Activated CD4-positive, alpha-beta T cell treated with anti-CD3 and anti-CD28 coated beads, Interleukin-2, amount 50 U/mL, for 4 hours (primary cell): ENCODE measurements at regions not wholly inside any gene's neighbourhood (a gene's known extent, or its start where the extent isn't known, plus 50 kb on each side); places are given as distances from the start of the nearest gene placed in this dataset.

Experiments used
- DNase-seq, 2 experiments: peaks; one replicate each; pipeline ENCODE4 v3.0.0-alpha.2; 2020

DNA sequence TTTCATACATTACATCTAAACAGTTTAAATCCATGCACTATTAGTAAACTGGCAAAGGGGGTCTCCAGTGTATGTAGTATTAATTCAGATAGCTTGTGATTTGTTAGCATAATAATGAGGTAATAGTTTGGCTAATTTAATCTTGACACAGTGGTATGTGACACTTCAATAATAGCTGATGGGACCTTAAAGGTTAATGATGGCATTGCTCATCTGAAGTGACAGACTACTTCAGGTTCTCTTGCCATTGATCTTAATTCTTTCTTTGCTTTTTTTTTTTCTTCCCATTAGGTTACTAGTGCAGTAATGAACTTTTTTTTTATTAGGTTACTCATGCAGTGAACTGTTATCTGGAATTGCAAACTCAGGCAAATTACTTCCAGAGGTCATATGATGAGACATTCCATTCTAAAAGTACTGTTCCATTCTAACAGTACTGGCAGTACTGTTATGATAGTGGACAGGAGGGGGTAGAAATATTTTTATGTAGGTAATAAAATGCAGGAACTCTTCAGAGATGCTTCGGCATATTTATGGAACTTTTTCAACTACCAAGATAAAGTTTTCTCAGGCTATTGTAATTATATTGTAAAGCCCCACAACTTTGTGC lies 911.3 kb upstream of the LCORL start:
- DNase-seq, result no peak

GRCh38 chr4:18931643-18932377 lies 910.3 kb upstream of the LCORL start:
- no peak for DNase-seq

- DNase-seq, result no peak
These were observed 908.9 kb upstream of the LCORL start for GRCh38 chr4:18930487-18930886.

GRCh38 chr4:18923496-18924161 lies 902.1 kb upstream of the LCORL start:
- no peak for DNase-seq

DNA sequence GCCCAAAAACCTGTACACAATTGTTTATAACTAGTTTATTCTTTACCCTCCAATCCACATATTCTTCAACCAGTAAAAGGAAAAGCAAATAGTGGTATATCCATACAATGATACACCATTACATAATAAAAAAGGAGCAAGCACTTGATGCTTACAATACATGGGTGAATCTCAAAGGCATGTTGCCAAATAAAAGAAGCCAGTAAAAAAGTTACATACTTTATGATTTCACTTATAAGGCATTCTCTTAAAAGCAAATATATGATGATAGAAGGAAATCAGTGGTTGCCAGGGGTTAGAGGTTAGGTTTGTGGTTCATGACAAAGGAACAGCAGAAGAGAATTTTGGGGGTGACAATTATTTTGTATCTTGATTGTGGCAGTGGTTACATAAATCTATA lies 896.1 kb upstream of the LCORL start:
- no peak for DNase-seq

DNA sequence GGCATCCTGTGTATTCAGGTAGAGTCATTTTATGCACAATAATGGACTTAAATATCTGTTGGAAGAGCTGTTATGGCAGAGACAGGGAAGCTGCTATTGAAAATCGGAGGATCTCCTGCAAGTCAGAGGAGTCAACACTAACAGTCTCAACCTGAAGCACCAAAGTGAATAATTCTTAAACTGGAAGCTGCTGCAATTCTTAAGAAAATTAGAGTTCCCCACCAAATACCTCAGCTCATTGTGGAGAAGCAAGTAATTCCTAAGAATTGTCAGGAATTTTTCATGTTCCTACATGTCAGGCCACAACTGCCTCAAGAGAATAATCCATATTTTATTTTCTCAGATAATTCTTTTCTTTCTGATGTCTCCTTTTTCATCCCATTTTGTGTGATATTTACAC lies 892.6 kb upstream of the LCORL start:
- no peak for DNase-seq

DNA sequence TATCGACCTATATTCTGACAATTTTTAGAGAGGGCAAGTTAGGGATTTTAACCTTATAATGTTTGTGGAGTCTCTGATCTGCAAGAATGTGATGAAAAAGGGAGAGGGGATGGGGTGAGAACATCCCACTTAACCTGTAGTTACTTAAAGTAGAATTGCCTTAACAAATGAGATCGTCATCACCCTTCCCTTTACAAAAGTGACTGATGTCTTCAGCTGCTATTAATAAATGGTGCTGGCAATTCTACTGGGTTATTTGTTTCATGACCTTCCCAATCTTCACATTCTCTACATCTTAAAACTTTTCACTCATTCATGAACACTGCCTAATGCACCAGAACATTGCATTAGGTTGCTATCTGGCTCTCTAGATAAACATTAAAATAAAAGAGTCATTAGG lies 873.4 kb upstream of the LCORL start:
- no peak for DNase-seq

GRCh38 chr4:18882468-18882867 lies 860.9 kb upstream of the LCORL start:
- DNase-seq, result no peak

DNA sequence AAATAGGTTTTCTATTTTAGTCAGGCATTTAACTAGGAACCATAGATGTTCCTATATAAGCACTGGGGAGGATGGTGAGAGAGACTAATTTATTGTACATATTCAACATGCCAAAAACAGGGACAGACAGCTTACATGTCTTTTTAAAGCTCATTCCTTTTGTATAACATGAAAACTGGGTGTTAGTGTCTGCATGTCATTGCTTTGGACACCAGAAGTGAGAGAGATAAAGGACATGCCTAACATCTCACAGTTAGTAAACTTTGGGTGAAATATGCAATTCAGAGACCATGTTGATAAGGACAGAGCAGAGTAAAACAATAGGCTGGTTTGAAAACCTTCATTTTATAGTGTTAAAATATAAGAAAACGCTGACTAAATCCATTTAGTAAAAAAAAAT lies 860.0 kb upstream of the LCORL start:
- no peak for DNase-seq

DNA sequence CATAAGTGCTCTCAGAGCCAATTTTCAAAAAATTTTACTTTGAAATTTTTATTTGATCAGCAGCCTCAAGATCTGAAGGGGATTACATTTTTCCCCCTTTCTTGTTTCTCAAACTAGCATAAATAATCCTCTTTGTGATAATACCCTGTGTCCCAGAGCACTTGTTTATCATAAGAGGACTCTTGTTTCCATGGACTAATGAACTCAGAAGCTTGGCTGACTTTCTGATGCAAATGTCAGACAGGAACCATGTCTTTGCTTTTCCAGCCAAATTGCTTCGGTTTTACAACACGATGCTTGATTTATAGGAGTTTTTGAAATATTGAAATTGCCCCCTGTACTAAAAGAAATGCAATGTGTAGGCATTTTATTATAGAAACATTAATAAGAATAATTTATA lies 859.3 kb upstream of the LCORL start:
- DNase-seq, result no peak

DNA sequence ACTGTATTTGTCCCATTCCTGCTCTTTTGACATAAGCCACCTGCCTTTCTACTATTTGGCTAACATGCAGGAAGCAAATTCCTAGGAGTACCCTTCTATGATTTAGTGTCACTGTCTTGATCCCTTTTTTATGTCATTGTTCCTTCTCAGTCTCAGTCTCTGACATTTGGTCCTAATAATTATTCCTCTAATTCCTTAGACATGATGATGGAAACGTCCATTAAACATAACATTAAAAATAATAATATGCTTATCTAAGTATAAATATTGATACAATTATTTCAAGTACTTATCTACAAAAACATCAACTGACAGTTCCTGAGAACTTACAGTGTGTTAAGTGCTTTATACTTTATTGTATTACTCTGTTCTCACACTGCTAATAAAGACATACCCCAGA lies 857.0 kb upstream of the LCORL start:
- DNase-seq, result no peak

GRCh38 chr4:18869166-18869565 lies 847.6 kb upstream of the LCORL start:
- no peak for DNase-seq

DNA sequence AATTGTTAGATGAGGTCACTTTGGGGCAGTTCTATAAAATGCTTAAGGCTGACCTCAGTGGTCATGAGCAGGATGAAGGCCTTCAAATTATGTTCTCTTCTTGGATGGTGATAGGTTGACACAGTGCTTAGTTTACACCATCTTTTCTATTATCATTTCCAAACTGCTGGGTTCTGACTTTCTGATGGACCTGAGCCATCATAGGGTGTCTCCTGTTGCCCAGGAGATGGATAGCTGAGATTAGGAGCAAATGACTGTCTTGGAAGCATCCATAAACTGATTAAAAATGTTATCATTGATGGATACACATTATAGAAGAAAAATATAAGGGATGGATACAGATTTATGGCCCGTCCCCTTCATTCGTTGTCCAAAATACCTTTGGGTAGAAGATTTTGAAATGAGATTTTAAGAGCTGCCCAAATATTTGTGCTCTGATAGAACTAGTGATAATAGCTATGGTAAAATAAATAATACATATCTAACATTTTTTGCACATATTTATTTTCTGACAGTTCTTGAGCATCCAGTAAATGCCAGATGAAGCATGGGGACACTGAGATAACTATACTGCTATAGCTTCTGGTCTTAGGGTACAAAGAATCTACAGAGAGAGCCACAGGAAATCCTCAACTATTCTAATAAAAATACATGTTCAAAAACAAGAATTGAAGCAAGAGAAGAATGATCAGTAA lies 839.4 kb upstream of the LCORL start:
- no peak for DNase-seq

DNA sequence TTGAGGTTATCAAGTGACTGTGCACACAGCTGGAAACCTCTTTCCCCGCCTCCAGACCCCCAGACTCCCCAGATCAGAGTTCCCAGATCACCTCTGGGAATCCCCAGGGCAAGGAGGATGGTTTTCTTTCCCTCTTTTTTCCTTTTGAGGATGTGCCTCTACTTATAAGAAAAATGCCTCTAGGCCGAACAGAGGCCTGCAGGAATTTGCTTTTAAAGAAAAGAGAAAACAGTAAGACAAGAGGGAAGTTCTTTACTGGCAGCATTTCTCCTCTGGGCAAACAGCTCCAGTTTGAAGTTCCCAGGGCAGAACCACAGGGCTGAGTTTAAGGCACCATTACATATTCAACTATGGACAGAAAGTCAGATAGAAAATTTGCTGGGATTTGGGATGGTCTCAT lies 837.9 kb upstream of the LCORL start:
- DNase-seq, result no peak

GRCh38 chr4:18858229-18858922 lies 836.8 kb upstream of the LCORL start:
- DNase-seq, result no peak

DNA sequence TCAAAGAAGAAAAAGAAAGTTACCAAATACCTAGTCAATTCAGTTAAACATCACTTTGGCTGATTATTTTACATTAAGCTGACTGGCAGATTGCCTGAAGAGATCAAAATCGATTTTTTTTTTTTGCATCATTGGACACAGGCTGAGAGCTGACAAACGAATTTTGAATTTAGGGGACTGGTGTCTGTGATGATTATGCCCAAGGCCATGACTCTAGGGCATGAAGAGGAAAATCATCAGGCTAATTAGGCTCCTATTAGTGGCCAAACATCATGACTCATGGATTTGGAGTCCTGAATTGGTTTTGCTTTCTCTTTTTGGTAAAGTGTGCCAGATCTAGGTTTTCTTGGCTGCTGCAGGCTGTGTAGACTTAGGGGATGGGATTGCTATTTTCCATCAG lies 829.3 kb upstream of the LCORL start:
- DNase-seq, result no peak

DNA sequence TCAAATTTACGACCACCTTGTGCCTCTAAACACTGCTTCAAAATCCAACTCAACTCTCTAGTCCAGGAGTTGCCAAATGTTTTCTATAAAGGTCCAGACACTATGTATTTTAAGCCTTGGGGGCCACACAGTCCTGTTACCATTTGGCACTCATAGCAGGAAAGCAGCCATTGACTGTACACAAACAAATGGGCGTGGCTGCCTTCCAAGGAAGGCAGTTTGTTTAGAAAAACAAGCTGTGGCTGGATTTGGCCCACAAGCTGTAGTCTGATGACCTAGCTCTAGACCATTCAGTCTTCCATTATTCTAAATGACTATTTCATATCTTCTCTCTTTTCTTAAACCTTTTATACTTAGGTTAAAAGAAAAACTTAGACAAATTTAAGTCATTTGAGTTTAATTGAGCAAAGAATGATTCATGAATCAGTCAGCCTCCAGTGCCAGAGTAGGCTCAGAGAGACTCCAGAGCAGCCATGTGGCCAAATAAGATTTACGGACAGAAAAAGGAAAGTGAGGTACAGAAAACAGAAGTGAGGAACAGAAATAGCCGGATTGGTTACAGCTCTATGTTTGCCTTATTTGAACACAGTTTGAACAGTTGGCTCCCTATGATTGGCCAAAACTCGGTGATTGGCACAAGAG lies 825.8 kb upstream of the LCORL start:
- no peak for DNase-seq

DNA sequence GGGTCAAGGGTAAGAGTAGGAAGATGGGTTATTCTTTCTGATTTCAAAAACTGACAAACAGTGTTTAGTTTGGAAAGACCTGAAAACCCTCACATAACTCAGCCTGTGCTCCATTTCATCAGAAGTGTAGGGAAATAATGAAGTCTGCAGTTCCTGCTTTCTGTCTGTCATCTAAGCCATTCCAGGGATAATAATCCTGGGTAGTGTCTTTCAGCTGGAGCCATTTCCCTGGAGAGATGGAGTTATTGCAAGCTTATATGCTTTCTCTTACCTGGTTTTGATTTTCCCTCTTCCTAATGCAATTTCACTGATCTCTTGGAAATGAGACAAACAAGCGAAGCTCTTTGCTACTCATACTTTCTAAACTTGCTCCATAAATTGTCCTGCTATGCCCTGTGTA lies 824.8 kb upstream of the LCORL start:
- DNase-seq, result no peak

- no peak for DNase-seq
These were observed 823.2 kb upstream of the LCORL start for GRCh38 chr4:18844726-18845125.

DNA sequence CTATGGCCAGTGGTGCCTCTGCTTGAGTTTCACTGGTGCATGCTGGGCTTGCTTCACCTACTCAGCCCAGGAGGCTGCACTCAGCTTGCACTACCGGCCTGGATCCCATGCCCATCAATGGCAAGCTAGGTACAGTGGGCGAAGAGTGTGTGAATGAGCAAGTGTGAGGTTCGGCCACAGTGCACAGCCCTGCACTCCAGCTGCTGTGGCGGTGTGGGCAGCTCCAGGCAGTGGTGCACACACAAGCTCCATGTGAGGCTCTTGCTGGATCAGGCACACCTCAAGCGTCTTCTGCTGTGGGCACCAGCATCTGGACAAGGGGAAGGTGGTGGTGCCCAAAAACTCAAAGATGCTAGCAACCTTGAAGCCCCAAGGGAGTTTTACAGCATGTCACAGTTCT lies 820.9 kb upstream of the LCORL start:
- DNase-seq, result no peak

- no peak for DNase-seq
These were observed 818.9 kb upstream of the LCORL start for GRCh38 chr4:18840481-18840880.

DNA sequence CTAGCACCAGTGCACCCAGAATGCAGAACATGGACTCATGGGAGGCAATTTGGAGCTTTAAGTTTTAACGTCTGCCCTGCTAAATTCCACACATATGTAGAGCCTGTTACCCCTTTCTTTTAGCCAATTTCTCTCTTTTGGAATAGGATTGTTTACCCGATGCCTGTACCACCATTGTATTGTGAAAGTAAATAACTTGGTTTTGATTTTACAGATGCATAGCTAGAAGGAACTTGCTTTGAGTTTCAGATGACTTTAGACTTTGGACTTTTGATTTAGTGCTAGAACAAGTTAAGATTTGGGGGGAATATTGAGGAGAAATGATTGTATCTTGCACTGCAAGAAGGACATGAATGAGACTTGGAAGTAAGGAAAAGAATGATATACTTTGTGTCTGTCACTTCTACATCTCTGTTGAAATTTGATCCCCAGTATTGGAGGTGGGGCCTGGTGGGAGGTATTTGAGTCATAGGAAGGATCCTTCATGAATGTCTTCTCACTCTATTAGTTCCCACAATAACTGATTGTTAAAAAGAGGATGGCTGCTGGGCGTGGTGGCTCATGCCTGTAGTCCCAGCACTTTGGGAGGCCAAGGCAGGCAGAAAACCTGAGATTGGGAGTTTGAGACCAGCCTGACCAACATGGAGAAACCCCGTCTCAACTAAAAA lies 794.8 kb upstream of the LCORL start:
- DNase-seq, result no peak
